Neuronal stem cell (in vitro differentiated cells): ENCODE measurements at regions not wholly inside any gene's neighbourhood (a gene's known extent, or its start where the extent isn't known, plus 50 kb on each side); places are given as distances from the start of the nearest gene placed in this dataset.

ENCODE experiments used
- DNase-seq: peaks from one replicate; pipeline ENCODE4 v3.0.0-alpha.2; 2013; ENCODE audit warnings: low spot score
- H2AFZ ChIP-seq: one replicate; pipeline ENCODE4 v1.6.1; 2013; ENCODE audit warnings: mild to moderate bottlenecking, low read length, inconsistent platforms
- H2AK5ac ChIP-seq: 2 replicates; pipeline ENCODE4 v1.6.1; 2013; ENCODE audit warnings: low read depth, mild to moderate bottlenecking, inconsistent platforms, low read length, moderate library complexity, mixed read lengths
- H2BK120ac ChIP-seq: 2 replicates; pipeline ENCODE4 v1.6.1; 2013; ENCODE audit warnings: low read depth, mild to moderate bottlenecking, inconsistent platforms, low read length, moderate library complexity, mixed read lengths
- H2BK12ac ChIP-seq: one replicate; pipeline ENCODE4 v1.6.1; 2013; ENCODE audit warnings: low read length, inconsistent platforms
- H2BK15ac ChIP-seq: 2 replicates; pipeline ENCODE4 v1.6.1; 2013; ENCODE audit warnings: mild to moderate bottlenecking, low read length, inconsistent platforms, mixed read lengths
- H2BK5ac ChIP-seq: one replicate; pipeline ENCODE4 v1.6.1; 2013; ENCODE audit warnings: inconsistent platforms, mild to moderate bottlenecking, low read length, moderate library complexity
- H3K14ac ChIP-seq: one replicate; pipeline ENCODE4 v1.6.1; 2013; ENCODE audit warnings: low read length, inconsistent platforms
- H3K18ac ChIP-seq: 2 replicates; pipeline ENCODE4 v1.6.1; 2013; ENCODE audit warnings: low read length, inconsistent platforms
- H3K23ac ChIP-seq: 2 replicates; pipeline ENCODE4 v1.6.1; 2013; ENCODE audit warnings: low read depth, mild to moderate bottlenecking, mixed read lengths, low read length, inconsistent platforms; ENCODE audit not compliant: poor library complexity
- H3K27ac ChIP-seq: replicated peaks from 3 replicates; pipeline ENCODE4 v1.5.1; 2013; ENCODE audit warnings: low read length, inconsistent platforms
- H3K27me3 ChIP-seq, 3 experiments: 2 replicates each; pipeline ENCODE4 v1.6.1; 2013; ENCODE audit warnings: low read length in 3 of 3, mild to moderate bottlenecking in 2 of 3, inconsistent platforms in 1 of 3, low read depth in 1 of 3, mixed read lengths in 1 of 3, moderate library complexity in 1 of 3; ENCODE audit not compliant: control insufficient read depth in 3 of 3, insufficient read depth in 3 of 3
- H3K36me3 ChIP-seq, 2 donors: replicated peaks in 1 of 2; 2 replicates each; pipeline ENCODE4 v1.6.1; 2013; ENCODE audit warnings: low read length in 2 of 2; ENCODE audit not compliant: control insufficient read depth in 2 of 2, insufficient read depth in 2 of 2
- H3K4ac ChIP-seq: 2 replicates; pipeline ENCODE4 v1.6.1; 2013; ENCODE audit warnings: inconsistent platforms, mild to moderate bottlenecking, low read length, moderate library complexity
- H3K4me1 ChIP-seq, 2 donors: 1 replicate in 1 of 2; 2 replicates in 1 of 2; pipeline ENCODE4 v1.6.1; 2013; ENCODE audit warnings: low read length in 2 of 2, low read depth in 1 of 2; ENCODE audit not compliant: control insufficient read depth in 2 of 2, insufficient read depth in 1 of 2
- H3K4me2 ChIP-seq: one replicate; pipeline ENCODE4 v1.6.1; 2013; ENCODE audit warnings: mild to moderate bottlenecking, low read length, inconsistent platforms; ENCODE audit not compliant: insufficient read depth, poor library complexity, severe bottlenecking
- H3K4me3 ChIP-seq, 2 donors: 2 replicates each; pipeline ENCODE4 v1.5.1; 2013; ENCODE audit warnings: low read length in 2 of 2, mild to moderate bottlenecking in 2 of 2, inconsistent platforms in 1 of 2, moderate library complexity in 1 of 2
- H3K79me1 ChIP-seq: one replicate; pipeline ENCODE4 v1.6.1; 2013; ENCODE audit warnings: low read depth, mild to moderate bottlenecking, inconsistent platforms, low read length, moderate library complexity
- H3K9ac ChIP-seq: one replicate; pipeline ENCODE4 v1.6.1; 2013; ENCODE audit warnings: mild to moderate bottlenecking, low read depth, low read length, inconsistent platforms; ENCODE audit not compliant: poor library complexity
- H3K9me3 ChIP-seq, 2 donors: replicated peaks in 1 of 2; 2 replicates each; pipeline versions ENCODE3 to v1.6.1; 2013; ENCODE audit warnings: low read length in 2 of 2, mild to moderate bottlenecking in 2 of 2, inconsistent platforms in 1 of 2, low read depth in 1 of 2, mixed read lengths in 1 of 2, moderate library complexity in 1 of 2; ENCODE audit not compliant: control insufficient read depth in 2 of 2, insufficient read depth in 1 of 2
- H4K8ac ChIP-seq: one replicate; pipeline ENCODE4 v1.6.1; 2013; ENCODE audit warnings: low read depth, mild to moderate bottlenecking, inconsistent platforms, low read length, moderate library complexity
- H4K91ac ChIP-seq: one replicate; pipeline ENCODE4 v1.6.1; 2013; ENCODE audit warnings: low read length, low read depth, mild to moderate bottlenecking, inconsistent platforms; ENCODE audit not compliant: poor library complexity
- WGBS, 2 donors: extraction: QIAGEN DNeasy Blood & Tissue Kit; methylation state at CpG; one replicate each; pipeline ENCODE4 v1.1.7; 2013; ENCODE audit warnings: missing lambda C conversion rate in 2 of 2, mixed read lengths in 1 of 2; ENCODE audit not compliant: insufficient read length in 2 of 2, insufficient replicate concordance in 1 of 2; ENCODE audit errors: extremely low coverage in 2 of 2; 5-methylcytosine and 5-hydroxymethylcytosine counted together

- DNase-seq = no peak
- no CpG with 5 or more reads among the region's 4 CpGs for WGBS, 2 donors
Observed at GRCh38 chr10:4312051-4312835, 513.8 kb upstream of the AKR1E2 start.

GRCh38 chr10:4310172-4310571 is 515.8 kb upstream of the AKR1E2 start:
- Histone ChIP-seq H2AK5ac (no peak overlapping the region), H2BK12ac (no peak overlapping the region), H3K4me2 (no peak overlapping the region), H2BK5ac (no peak overlapping the region), H3K14ac (no peak overlapping the region), H2AFZ (no peak overlapping the region), H3K18ac (no peak overlapping the region), H3K36me3 (no peaks in the 10 kb centered on the region), H3K9me3 (peaks cover 0 to 2% of the 10 kb centered on the region in 2 donors), H4K91ac (no peak overlapping the region), H3K23ac (no peak overlapping the region), H3K27me3 (no peaks in the 10 kb centered on the region), H2BK120ac (no peak overlapping the region), H3K4me1 (no peaks in the 10 kb centered on the region), H2BK15ac (no peak overlapping the region), H3K27ac (no peak overlapping the region), H3K4ac (no peak overlapping the region), H3K79me1 (no peaks in the 10 kb centered on the region), H3K9ac (no peak overlapping the region), H3K4me3 (no peak overlapping the region), H4K8ac (no peak overlapping the region)
- no CpG with 5 or more reads among the region's 3 CpGs for WGBS, 2 donors
- DNase-seq = no peak

More at GRCh38 chr10:4312051-4312835, 513.8 kb upstream of the AKR1E2 start:
- Histone ChIP-seq H2BK15ac (no peak overlapping the region), H3K36me3 (no peaks in the 10 kb centered on the region), H2BK120ac (no peak overlapping the region), H4K8ac (no peak overlapping the region), H4K91ac (no peak overlapping the region), H3K4me2 (no peak overlapping the region), H3K14ac (no peak overlapping the region), H3K4ac (no peak overlapping the region), H3K23ac (no peak overlapping the region), H3K18ac (no peak overlapping the region), H3K4me3 (no peak overlapping the region), H2BK12ac (no peak overlapping the region), H3K27me3 (no peaks in the 10 kb centered on the region), H3K4me1 (no peaks in the 10 kb centered on the region), H3K9me3 (peaks cover 0 to 2% of the 10 kb centered on the region in 2 donors), H2AK5ac (no peak overlapping the region), H2AFZ (no peak overlapping the region), H3K9ac (no peak overlapping the region), H3K27ac (no peak overlapping the region), H3K79me1 (no peaks in the 10 kb centered on the region), H2BK5ac (no peak overlapping the region)

- DNase-seq = no peak
- no peak overlapping the region for H3K4me3 ChIP-seq
Observed at GRCh38 chr10:4307910-4308309, 518.1 kb upstream of the AKR1E2 start.

GRCh38 chr10:4306871-4307270 is 519.1 kb upstream of the AKR1E2 start:
- Histone ChIP-seq H3K4me3 (no peak overlapping the region), H2AFZ (no peak overlapping the region), H4K8ac (no peak overlapping the region), H2BK120ac (no peak overlapping the region), H3K4me2 (no peak overlapping the region), H3K79me1 (no peaks in the 10 kb centered on the region), H3K23ac (no peak overlapping the region), H3K4me1 (no peaks in the 10 kb centered on the region), H3K18ac (no peak overlapping the region), H3K9me3 (peaks cover 0 to 2% of the 10 kb centered on the region in 2 donors), H3K4ac (no peak overlapping the region), H3K27ac (no peak overlapping the region), H2BK15ac (no peak overlapping the region), H2AK5ac (no peak overlapping the region), H3K14ac (no peak overlapping the region), H2BK5ac (no peak overlapping the region), H3K36me3 (no peaks in the 10 kb centered on the region), H3K9ac (no peak overlapping the region), H4K91ac (no peak overlapping the region), H2BK12ac (no peak overlapping the region), H3K27me3 (no peaks in the 10 kb centered on the region)
- DNase-seq = no peak
- WGBS, 2 donors = no CpG with 5 or more reads among the region's 3 CpGs

More at GRCh38 chr10:4307910-4308309, 518.1 kb upstream of the AKR1E2 start:
- H3K9me3 ChIP-seq = peaks cover 0 to 2% of the 10 kb centered on the region in 2 donors
- no CpG with 5 or more reads among the region's 1 CpG for WGBS, 2 donors
- H2BK5ac ChIP-seq = no peak overlapping the region
- H3K4ac ChIP-seq = no peak overlapping the region
- H3K79me1 ChIP-seq = no peaks in the 10 kb centered on the region
- H3K23ac ChIP-seq = no peak overlapping the region
- no peak overlapping the region for H3K27ac ChIP-seq
- H3K9ac ChIP-seq = no peak overlapping the region
- no peak overlapping the region for H3K14ac ChIP-seq
- H4K91ac ChIP-seq = no peak overlapping the region
- H3K4me1 ChIP-seq = no peaks in the 10 kb centered on the region
- H2BK120ac ChIP-seq = no peak overlapping the region
- no peaks in the 10 kb centered on the region for H3K36me3 ChIP-seq
- H2AK5ac ChIP-seq = no peak overlapping the region
- H4K8ac ChIP-seq = no peak overlapping the region
- no peaks in the 10 kb centered on the region for H3K27me3 ChIP-seq
- H3K4me2 ChIP-seq = no peak overlapping the region
- H2BK15ac ChIP-seq = no peak overlapping the region
- no peak overlapping the region for H3K18ac ChIP-seq
- H2AFZ ChIP-seq = no peak overlapping the region
- H2BK12ac ChIP-seq = no peak overlapping the region
